HUES48 (cell line): ENCODE measurements at regions not wholly inside any gene's neighbourhood (a gene's known extent, or its start where the extent isn't known, plus 50 kb on each side); places are given as distances from the start of the nearest gene placed in this dataset.
"Not testable (repeated sequence)": the region's sequence is repeated elsewhere in the genome, so short reads cannot be mapped to it uniquely, and the experiment has no call there.

ENCODE experiments used
- H3K27ac ChIP-seq: one replicate; pipeline ENCODE4 v1.7.0; 2013; ENCODE audit warnings: low read depth, low read length, inconsistent platforms
- H3K27me3 ChIP-seq: 2 replicates; pipeline ENCODE4 v1.6.1; 2013; ENCODE audit warnings: mild to moderate bottlenecking, low read length; ENCODE audit not compliant: control insufficient read depth, insufficient read depth
- H3K36me3 ChIP-seq: 2 replicates; pipeline ENCODE4 v1.6.1; 2013; ENCODE audit warnings: low read length; ENCODE audit not compliant: control insufficient read depth, insufficient read depth
- H3K4me1 ChIP-seq: 2 replicates; pipeline ENCODE4 v1.6.1; 2013; ENCODE audit warnings: mild to moderate bottlenecking, low read length; ENCODE audit not compliant: control insufficient read depth, insufficient read depth
- H3K4me3 ChIP-seq: 2 replicates; pipeline ENCODE4 v1.5.1; 2013; ENCODE audit warnings: mild to moderate bottlenecking, low read depth, low read length
- H3K9ac ChIP-seq: 2 replicates; pipeline ENCODE4 v1.6.1; 2013; ENCODE audit warnings: mild to moderate bottlenecking, low read depth, low read length, moderate library complexity
- H3K9me3 ChIP-seq: 2 replicates; pipeline ENCODE4 v1.6.1; 2013; ENCODE audit warnings: low read length; ENCODE audit not compliant: control insufficient read depth, insufficient read depth

GRCh38 chr4:85018983-85019382, 52.5 kb upstream of the WDFY3 start:
- H3K4me1 ChIP-seq = no peaks in the 10 kb centered on the region
- no peak overlapping the region for H3K4me3 ChIP-seq
- no peaks in the 10 kb centered on the region for H3K27me3 ChIP-seq
- H3K36me3 ChIP-seq = no peaks in the 10 kb centered on the region
- H3K9ac ChIP-seq = no peak overlapping the region
- no peaks in the 10 kb centered on the region for H3K9me3 ChIP-seq
- H3K27ac ChIP-seq = no peak overlapping the region

GRCh38 chr4:85019411-85019810, 52.9 kb upstream of the WDFY3 start:
- H3K9ac ChIP-seq = no peak overlapping the region
- H3K27ac ChIP-seq = no peak overlapping the region
- no peaks in the 10 kb centered on the region for H3K4me1 ChIP-seq
- H3K9me3 ChIP-seq = no peaks in the 10 kb centered on the region
- H3K36me3 ChIP-seq = no peaks in the 10 kb centered on the region
- no peaks in the 10 kb centered on the region for H3K27me3 ChIP-seq
- no peak overlapping the region for H3K4me3 ChIP-seq

GRCh38 chr4:85024671-85025070, 58.2 kb upstream of the WDFY3 start:
- Histone ChIP-seq H3K4me3 (no peak overlapping the region), H3K27ac (no peak overlapping the region), H3K27me3 (no peaks in the 10 kb centered on the region), H3K4me1 (no peaks in the 10 kb centered on the region), H3K36me3 (no peaks in the 10 kb centered on the region), H3K9ac (no peak overlapping the region), H3K9me3 (peaks cover 3% of the 10 kb centered on the region; the same call in 1 of the 2 replicates)

GRCh38 chr4:85028910-85029309, 62.4 kb upstream of the WDFY3 start:
- H3K27ac ChIP-seq = no peak overlapping the region
- no peak overlapping the region for H3K4me3 ChIP-seq
- no peaks in the 10 kb centered on the region for H3K36me3 ChIP-seq
- no peak overlapping the region for H3K9ac ChIP-seq
- H3K4me1 ChIP-seq = no peaks in the 10 kb centered on the region
- H3K27me3 ChIP-seq = no peaks in the 10 kb centered on the region
- peaks cover 23% of the 10 kb centered on the region for H3K9me3 ChIP-seq

GRCh38 chr4:85029453-85029852, 63.0 kb upstream of the WDFY3 start:
- H3K9me3 ChIP-seq = peaks cover 26% of the 10 kb centered on the region
- H3K4me3 ChIP-seq = no peak overlapping the region
- no peaks in the 10 kb centered on the region for H3K4me1 ChIP-seq
- no peak overlapping the region for H3K27ac ChIP-seq
- H3K27me3 ChIP-seq = no peaks in the 10 kb centered on the region
- no peak overlapping the region for H3K9ac ChIP-seq
- H3K36me3 ChIP-seq = no peaks in the 10 kb centered on the region

- no peaks in the 10 kb centered on the region for H3K4me1 ChIP-seq
- H3K27me3 ChIP-seq = no peaks in the 10 kb centered on the region
- no peak overlapping the region for H3K4me3 ChIP-seq
- peaks cover 30% of the 10 kb centered on the region for H3K9me3 ChIP-seq
- no peaks in the 10 kb centered on the region for H3K36me3 ChIP-seq
- no peak overlapping the region for H3K9ac ChIP-seq
- no peak overlapping the region for H3K27ac ChIP-seq
These were observed 63.7 kb upstream of the WDFY3 start for GRCh38 chr4:85030156-85030555.

- H3K27ac ChIP-seq, H3K9ac ChIP-seq, H3K4me1 ChIP-seq, H3K27me3 ChIP-seq, H3K36me3 ChIP-seq, H3K4me3 ChIP-seq: not testable (repeated sequence)
- H3K9me3 ChIP-seq = peaks cover 30% of the 10 kb centered on the region
These were observed 67.3 kb upstream of the WDFY3 start for GRCh38 chr4:85033838-85034237.

GRCh38 chr4:85039526-85039925, 73.0 kb upstream of the WDFY3 start:
- Histone ChIP-seq H3K36me3 (no peaks in the 10 kb centered on the region), H3K4me3 (no peak overlapping the region), H3K9me3 (peaks cover 4% of the 10 kb centered on the region; the same call in 1 of the 2 replicates), H3K4me1 (peaks cover 3% of the 10 kb centered on the region; the same call in 1 of the 2 replicates), H3K27ac (no peak overlapping the region), H3K27me3 (no peaks in the 10 kb centered on the region), H3K9ac (no peak overlapping the region)

GRCh38 chr4:85043812-85044496, 77.5 kb upstream of the WDFY3 start:
- not testable (repeated sequence) for H3K36me3 ChIP-seq, H3K9ac ChIP-seq, H3K27me3 ChIP-seq, H3K9me3 ChIP-seq, H3K4me1 ChIP-seq, H3K27ac ChIP-seq, H3K4me3 ChIP-seq

- Histone ChIP-seq H3K27me3 (no peaks in the 10 kb centered on the region), H3K4me1 (no peaks in the 10 kb centered on the region), H3K4me3 (no peak overlapping the region), H3K27ac (no peak overlapping the region), H3K36me3 (no peaks in the 10 kb centered on the region), H3K9ac (no peak overlapping the region), H3K9me3 (no peaks in the 10 kb centered on the region)
These were observed 84.2 kb upstream of the WDFY3 start for GRCh38 chr4:85050736-85051135.

GRCh38 chr4:85051526-85051925, 85.0 kb upstream of the WDFY3 start:
- no peaks in the 10 kb centered on the region for H3K27me3 ChIP-seq
- no peaks in the 10 kb centered on the region for H3K9me3 ChIP-seq
- no peaks in the 10 kb centered on the region for H3K4me1 ChIP-seq
- no peak overlapping the region for H3K27ac ChIP-seq
- H3K4me3 ChIP-seq = no peak overlapping the region
- no peak overlapping the region for H3K9ac ChIP-seq
- no peaks in the 10 kb centered on the region for H3K36me3 ChIP-seq
